Fibroblast of peridontal ligament (primary cell): ENCODE measurements at regions not wholly inside any gene's neighbourhood (a gene's known extent, or its start where the extent isn't known, plus 50 kb on each side); places are given as distances from the start of the nearest gene placed in this dataset.

Source experiments
- DNase-seq: peaks from one replicate; pipeline ENCODE4 v3.0.0-alpha.2; 2010; ENCODE audit errors: extremely low read depth

GRCh38 chr5:124064956-124065355 lies 553.0 kb downstream of the CSNK1G3 start:
- DNase-seq: no peak

GRCh38 chr5:124061663-124062062 lies 549.7 kb downstream of the CSNK1G3 start:
- peak; percentile 80 for DNase-seq

GRCh38 chr5:124061068-124061430 lies 549.1 kb downstream of the CSNK1G3 start:
- no peak for DNase-seq

- DNase-seq: no peak
Measured at GRCh38 chr5:124060413-124061067, 548.6 kb downstream of the CSNK1G3 start.

GRCh38 chr5:124060011-124060410 lies 548.0 kb downstream of the CSNK1G3 start:
- no peak for DNase-seq

- no peak for DNase-seq
Measured at GRCh38 chr5:124059200-124059599, 547.2 kb downstream of the CSNK1G3 start.

- no peak for DNase-seq
Measured at GRCh38 chr5:124057724-124058231, 545.8 kb downstream of the CSNK1G3 start.

GRCh38 chr5:124056991-124057723 lies 545.2 kb downstream of the CSNK1G3 start:
- no peak for DNase-seq

- DNase-seq: no peak
Measured at GRCh38 chr5:124056326-124056990, 544.5 kb downstream of the CSNK1G3 start.

- DNase-seq: no peak
Measured at GRCh38 chr5:124055751-124056150, 543.8 kb downstream of the CSNK1G3 start.

- no peak for DNase-seq
Measured at GRCh38 chr5:124054564-124054963, 542.6 kb downstream of the CSNK1G3 start.

GRCh38 chr5:124053340-124053739 lies 541.4 kb downstream of the CSNK1G3 start:
- no peak for DNase-seq

GRCh38 chr5:124052201-124052600 lies 540.2 kb downstream of the CSNK1G3 start:
- no peak for DNase-seq

GRCh38 chr5:124050120-124050770 lies 538.3 kb downstream of the CSNK1G3 start:
- peak; percentile 18 for DNase-seq

GRCh38 chr5:124045412-124045811 lies 533.4 kb downstream of the CSNK1G3 start:
- no peak for DNase-seq

GRCh38 chr5:124044613-124045012 lies 532.6 kb downstream of the CSNK1G3 start:
- no peak for DNase-seq

GRCh38 chr5:124043456-124043855 lies 531.5 kb downstream of the CSNK1G3 start:
- no peak for DNase-seq

GRCh38 chr5:124040799-124041198 lies 528.8 kb downstream of the CSNK1G3 start:
- DNase-seq: peak; percentile 78

- DNase-seq: no peak
Measured at GRCh38 chr5:124039410-124039809, 527.4 kb downstream of the CSNK1G3 start.

- DNase-seq: no peak
Measured at GRCh38 chr5:124036786-124037185, 524.8 kb downstream of the CSNK1G3 start.

GRCh38 chr5:124034963-124035362 lies 523.0 kb downstream of the CSNK1G3 start:
- no peak for DNase-seq

- DNase-seq: no peak
Measured at GRCh38 chr5:124034083-124034700, 522.2 kb downstream of the CSNK1G3 start.
